ENCODE measurements at regions not wholly inside any gene's neighbourhood (a gene's known extent, or its start where the extent isn't known, plus 50 kb on each side); places are given as distances from the start of the nearest gene placed in this dataset.

- TF ChIP-seq POLR2AphosphoS5 (IDR thresholded peaks at IDR 0.05; ENCODE audit: low read depth) (no peak), REST (IDR thresholded peaks at IDR 0.05; ENCODE audit: insufficient replicate concordance, low read depth) (no peak), SPI1 (IDR thresholded peaks at IDR 0.05; ENCODE audit: borderline replicate concordance, low read depth) (no peak), GABPA (IDR thresholded peaks at IDR 0.05; ENCODE audit: low read depth) (no peak), CTCF (IDR thresholded peaks at IDR 0.05; ENCODE audit: insufficient read depth, low read length) (no peak)
- Histone ChIP-seq H3K27me3 (ENCODE audit: insufficient read depth, poor library complexity, severe bottlenecking) (no peaks in the 10 kb centered on the region), H3K4me3 (replicated peaks; ENCODE audit: insufficient read depth, low read length) (no peak overlapping the region), H3K27ac (replicated peaks) (no peak overlapping the region)
- no peak for DNase-seq (ENCODE audit: low read depth in 1 of 2, low spot score in 1 of 2)
Observed at GRCh38 chr9:101796044-101796443, 57.6 kb upstream of the GRIN3A start.

- Histone ChIP-seq H3K4me3 (replicated peaks; ENCODE audit: insufficient read depth, low read length) (no peak overlapping the region), H3K27me3 (ENCODE audit: insufficient read depth, poor library complexity, severe bottlenecking) (no peaks in the 10 kb centered on the region), H3K27ac (replicated peaks) (no peak overlapping the region)
- TF ChIP-seq POLR2AphosphoS5 (IDR thresholded peaks at IDR 0.05; ENCODE audit: low read depth) (no peak), SPI1 (IDR thresholded peaks at IDR 0.05; ENCODE audit: borderline replicate concordance, low read depth) (no peak), REST (IDR thresholded peaks at IDR 0.05; ENCODE audit: insufficient replicate concordance, low read depth) (no peak), CTCF (IDR thresholded peaks at IDR 0.05; ENCODE audit: insufficient read depth, low read length) (no peak), GABPA (IDR thresholded peaks at IDR 0.05; ENCODE audit: low read depth) (no peak)
- no peak for DNase-seq (ENCODE audit: low read depth in 1 of 2, low spot score in 1 of 2)
Observed at GRCh38 chr9:101795147-101795546, 56.7 kb upstream of the GRIN3A start.

- no peak for TF ChIP-seq GABPA (IDR thresholded peaks at IDR 0.05; ENCODE audit: low read depth)
- no peak for TF ChIP-seq POLR2AphosphoS5 (IDR thresholded peaks at IDR 0.05; ENCODE audit: low read depth)
- no peak for TF ChIP-seq CTCF (IDR thresholded peaks at IDR 0.05; ENCODE audit: insufficient read depth, low read length)
- TF ChIP-seq REST (IDR thresholded peaks at IDR 0.05; ENCODE audit: insufficient replicate concordance, low read depth) = no peak
- TF ChIP-seq SPI1 (IDR thresholded peaks at IDR 0.05; ENCODE audit: borderline replicate concordance, low read depth) = no peak
- DNase-seq (ENCODE audit: low read depth in 1 of 2, low spot score in 1 of 2) = no peak
- Histone ChIP-seq H3K27me3 (ENCODE audit: insufficient read depth, poor library complexity, severe bottlenecking) (no peaks in the 10 kb centered on the region), H3K4me3 (replicated peaks; ENCODE audit: insufficient read depth, low read length) (no peak overlapping the region), H3K27ac (replicated peaks) (no peak overlapping the region)
Observed at GRCh38 chr9:101792475-101792874, 54.0 kb upstream of the GRIN3A start.
